ENCODE measurements at regions not wholly inside any gene's neighbourhood (a gene's known extent, or its start where the extent isn't known, plus 50 kb on each side); places are given as distances from the start of the nearest gene placed in this dataset.

DNA sequence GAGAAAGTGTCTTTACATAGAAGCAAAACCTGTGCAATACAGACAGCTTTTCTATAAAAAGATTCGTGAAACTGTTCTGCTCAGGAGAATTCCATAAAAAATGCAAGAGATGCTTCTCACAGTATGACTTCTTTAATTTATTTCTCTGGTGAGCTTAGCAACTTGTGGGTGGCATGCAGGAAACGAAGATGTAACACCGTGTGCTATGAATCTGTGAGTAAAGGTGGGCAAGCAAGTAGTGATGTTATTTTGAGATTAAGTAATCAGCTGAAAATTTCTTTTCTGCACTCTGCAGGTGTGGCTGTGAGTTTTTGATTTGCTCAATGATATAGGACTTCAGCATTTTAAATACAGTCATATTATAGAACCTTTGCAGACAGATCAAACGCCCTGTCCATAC lies 656.8 kb upstream of the NCAM2 start:
- RAD21 ChIA-PET (ENCODE audit: low non-redundant PET in 1 of 2, low total read pairs in 2 of 2, uncharacterized antibody in 2 of 2, unreplicated experiment in 2 of 2) = no interaction called here
- intact Hi-C loops (cut with micrococcal nuclease) = no loop called here
- CTCF ChIA-PET = no interaction called here
- Histone ChIP-seq H3K9ac (ENCODE audit: low read length) (no peak overlapping the region), H3K9me3 (ENCODE audit: control insufficient read depth in 1 of 2, insufficient read depth in 1 of 2, low read depth in 1 of 2, low read length in 2 of 2) (peaks cover 13 to 21% of the 10 kb centered on the region in 2 experiments; a peak in 3 of 4 replicates), H3K36me3 (ENCODE audit: control insufficient read depth in 1 of 2, insufficient read depth in 2 of 2, low read length in 2 of 2) (no peaks in the 10 kb centered on the region), H3K4me1 (ENCODE audit: control insufficient read depth in 1 of 2, insufficient read depth in 2 of 2, low read length in 2 of 2) (no peaks in the 10 kb centered on the region), H3K79me2 (ENCODE audit: insufficient read depth, low read length) (no peaks in the 10 kb centered on the region), H2AFZ (ENCODE audit: low read depth, low read length, poor library complexity, severe bottlenecking) (no peak overlapping the region), H3K9me2 (ENCODE audit: insufficient read depth) (no peaks in the 10 kb centered on the region), H4K20me1 (ENCODE audit: insufficient read depth) (no peaks in the 10 kb centered on the region), H3K4me2 (ENCODE audit: low read length) (no peak overlapping the region), H3K4me3 (replicated peaks in 1 of 2; ENCODE audit: low read depth in 1 of 2, low read length in 2 of 2) (no peak overlapping the region), H3K27me3 (ENCODE audit: insufficient read depth, low read length) (no peaks in the 10 kb centered on the region), H3K27ac (ENCODE audit: low read depth, low read length) (no peak overlapping the region)
- no peak for DNase-seq (ENCODE audit: low read depth, low spot score)
- ATAC-seq = no peak
- no TSS peak for BruUV-seq (replicated peaks)
- no peak for TF ChIP-seq EGR1 (IDR thresholded peaks at IDR 0.05; ENCODE audit: low read depth)
- TF ChIP-seq SRF (IDR thresholded peaks at IDR 0.05; ENCODE audit: low read depth) = no peak
- no peak for TF ChIP-seq RAD21 (IDR thresholded peaks at IDR 0.05; ENCODE audit: low read depth)
- TF ChIP-seq, protein P1, sequence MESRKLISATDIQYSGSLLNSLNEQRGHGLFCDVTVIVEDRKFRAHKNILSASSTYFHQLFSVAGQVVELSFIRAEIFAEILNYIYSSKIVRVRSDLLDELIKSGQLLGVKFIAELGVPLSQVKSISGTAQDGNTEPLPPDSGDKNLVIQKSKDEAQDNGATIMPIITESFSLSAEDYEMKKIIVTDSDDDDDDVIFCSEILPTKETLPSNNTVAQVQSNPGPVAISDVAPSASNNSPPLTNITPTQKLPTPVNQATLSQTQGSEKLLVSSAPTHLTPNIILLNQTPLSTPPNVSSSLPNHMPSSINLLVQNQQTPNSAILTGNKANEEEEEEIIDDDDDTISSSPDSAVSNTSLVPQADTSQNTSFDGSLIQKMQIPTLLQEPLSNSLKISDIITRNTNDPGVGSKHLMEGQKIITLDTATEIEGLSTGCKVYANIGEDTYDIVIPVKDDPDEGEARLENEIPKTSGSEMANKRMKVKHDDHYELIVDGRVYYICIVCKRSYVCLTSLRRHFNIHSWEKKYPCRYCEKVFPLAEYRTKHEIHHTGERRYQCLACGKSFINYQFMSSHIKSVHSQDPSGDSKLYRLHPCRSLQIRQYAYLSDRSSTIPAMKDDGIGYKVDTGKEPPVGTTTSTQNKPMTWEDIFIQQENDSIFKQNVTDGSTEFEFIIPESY (IDR thresholded peaks at IDR 0.05; ENCODE audit: extremely low read depth, insufficient replicate concordance, low read length) = no peak
- TF ChIP-seq, protein P2, sequence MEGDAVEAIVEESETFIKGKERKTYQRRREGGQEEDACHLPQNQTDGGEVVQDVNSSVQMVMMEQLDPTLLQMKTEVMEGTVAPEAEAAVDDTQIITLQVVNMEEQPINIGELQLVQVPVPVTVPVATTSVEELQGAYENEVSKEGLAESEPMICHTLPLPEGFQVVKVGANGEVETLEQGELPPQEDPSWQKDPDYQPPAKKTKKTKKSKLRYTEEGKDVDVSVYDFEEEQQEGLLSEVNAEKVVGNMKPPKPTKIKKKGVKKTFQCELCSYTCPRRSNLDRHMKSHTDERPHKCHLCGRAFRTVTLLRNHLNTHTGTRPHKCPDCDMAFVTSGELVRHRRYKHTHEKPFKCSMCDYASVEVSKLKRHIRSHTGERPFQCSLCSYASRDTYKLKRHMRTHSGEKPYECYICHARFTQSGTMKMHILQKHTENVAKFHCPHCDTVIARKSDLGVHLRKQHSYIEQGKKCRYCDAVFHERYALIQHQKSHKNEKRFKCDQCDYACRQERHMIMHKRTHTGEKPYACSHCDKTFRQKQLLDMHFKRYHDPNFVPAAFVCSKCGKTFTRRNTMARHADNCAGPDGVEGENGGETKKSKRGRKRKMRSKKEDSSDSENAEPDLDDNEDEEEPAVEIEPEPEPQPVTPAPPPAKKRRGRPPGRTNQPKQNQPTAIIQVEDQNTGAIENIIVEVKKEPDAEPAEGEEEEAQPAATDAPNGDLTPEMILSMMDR (IDR thresholded peaks at IDR 0.05 in 2 of 3, conservative IDR thresholded peaks at IDR 0.05 in 1 of 3; ENCODE audit: borderline replicate concordance in 1 of 3, insufficient read depth in 1 of 3, low read depth in 2 of 3, low read length in 2 of 3) = no peak
- TF ChIP-seq, protein P3, sequence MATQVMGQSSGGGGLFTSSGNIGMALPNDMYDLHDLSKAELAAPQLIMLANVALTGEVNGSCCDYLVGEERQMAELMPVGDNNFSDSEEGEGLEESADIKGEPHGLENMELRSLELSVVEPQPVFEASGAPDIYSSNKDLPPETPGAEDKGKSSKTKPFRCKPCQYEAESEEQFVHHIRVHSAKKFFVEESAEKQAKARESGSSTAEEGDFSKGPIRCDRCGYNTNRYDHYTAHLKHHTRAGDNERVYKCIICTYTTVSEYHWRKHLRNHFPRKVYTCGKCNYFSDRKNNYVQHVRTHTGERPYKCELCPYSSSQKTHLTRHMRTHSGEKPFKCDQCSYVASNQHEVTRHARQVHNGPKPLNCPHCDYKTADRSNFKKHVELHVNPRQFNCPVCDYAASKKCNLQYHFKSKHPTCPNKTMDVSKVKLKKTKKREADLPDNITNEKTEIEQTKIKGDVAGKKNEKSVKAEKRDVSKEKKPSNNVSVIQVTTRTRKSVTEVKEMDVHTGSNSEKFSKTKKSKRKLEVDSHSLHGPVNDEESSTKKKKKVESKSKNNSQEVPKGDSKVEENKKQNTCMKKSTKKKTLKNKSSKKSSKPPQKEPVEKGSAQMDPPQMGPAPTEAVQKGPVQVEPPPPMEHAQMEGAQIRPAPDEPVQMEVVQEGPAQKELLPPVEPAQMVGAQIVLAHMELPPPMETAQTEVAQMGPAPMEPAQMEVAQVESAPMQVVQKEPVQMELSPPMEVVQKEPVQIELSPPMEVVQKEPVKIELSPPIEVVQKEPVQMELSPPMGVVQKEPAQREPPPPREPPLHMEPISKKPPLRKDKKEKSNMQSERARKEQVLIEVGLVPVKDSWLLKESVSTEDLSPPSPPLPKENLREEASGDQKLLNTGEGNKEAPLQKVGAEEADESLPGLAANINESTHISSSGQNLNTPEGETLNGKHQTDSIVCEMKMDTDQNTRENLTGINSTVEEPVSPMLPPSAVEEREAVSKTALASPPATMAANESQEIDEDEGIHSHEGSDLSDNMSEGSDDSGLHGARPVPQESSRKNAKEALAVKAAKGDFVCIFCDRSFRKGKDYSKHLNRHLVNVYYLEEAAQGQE (IDR thresholded peaks at IDR 0.05; ENCODE audit: low read depth) = no peak
- TF ChIP-seq TCF7L2 (IDR thresholded peaks at IDR 0.05; ENCODE audit: borderline replicate concordance, extremely low read depth, insufficient read depth, insufficient read length) = no peak
- TF ChIP-seq POLR2AphosphoS5 (IDR thresholded peaks at IDR 0.05; ENCODE audit: low read depth, low read length) = no peak
- TF ChIP-seq YY1 (IDR thresholded peaks at IDR 0.05; ENCODE audit: extremely low read depth, insufficient replicate concordance, low read depth, low read length) = no peak
- TF ChIP-seq CEBPB (IDR thresholded peaks at IDR 0.05; ENCODE audit: low read depth) = no peak
- no peak for TF ChIP-seq ZNF274 (IDR thresholded peaks at IDR 0.05; ENCODE audit: low read depth, low read length)
- TF ChIP-seq SP1 (IDR thresholded peaks at IDR 0.05; ENCODE audit: low read depth) = no peak
- TF ChIP-seq EZH2 (IDR thresholded peaks at IDR 0.05) = no peak
- TF ChIP-seq EZH2phosphoT487 (IDR thresholded peaks at IDR 0.05; ENCODE audit: borderline replicate concordance) = no peak
- no peak for TF ChIP-seq SIN3A (IDR thresholded peaks at IDR 0.05; ENCODE audit: low read depth)
- no peak for TF ChIP-seq POLR2A (IDR thresholded peaks at IDR 0.05; ENCODE audit: borderline replicate concordance, extremely low read depth, insufficient read depth, insufficient read length)
- TF ChIP-seq ZFX (IDR thresholded peaks at IDR 0.05) = no peak
- TF ChIP-seq ELF1 (IDR thresholded peaks at IDR 0.05; ENCODE audit: borderline replicate concordance, low read depth) = no peak
- POLR2A ChIA-PET = no interaction called here

Data from HCT116 (cell line).